ENCODE measurements at regions not wholly inside any gene's neighbourhood (a gene's known extent, or its start where the extent isn't known, plus 50 kb on each side); places are given as distances from the start of the nearest gene placed in this dataset.

DNA sequence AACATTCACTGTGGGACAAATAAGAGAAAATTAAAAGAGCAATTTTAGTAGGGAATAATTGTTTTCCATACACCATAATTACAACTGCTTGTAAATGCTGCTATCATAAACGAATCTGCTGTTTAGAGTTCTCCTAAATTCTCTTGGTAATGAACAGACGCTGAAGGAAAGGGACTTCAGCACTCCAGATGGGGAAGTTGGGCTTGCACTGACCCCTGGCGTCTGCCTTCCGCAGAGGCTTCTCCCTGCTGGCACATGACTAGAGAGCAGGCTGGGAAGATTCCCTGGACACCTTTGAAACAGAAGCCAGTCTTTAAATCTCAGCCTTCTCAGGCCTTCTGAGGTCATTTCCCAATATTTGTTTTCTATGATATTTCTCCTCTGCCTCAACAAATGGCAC lies 84.1 kb downstream of the NXPE2 start:
- DNase-seq (ENCODE audit: low spot score): peak; percentile 43
- Histone ChIP-seq H3K27me3 (ENCODE audit: control insufficient read depth in 4 of 4, insufficient read depth in 4 of 4, low read length in 3 of 4) (no peaks in the 10 kb centered on the region), H3K9me3 (ENCODE audit: control insufficient read depth in 4 of 4, low read length in 3 of 4) (peaks cover 0 to 2% (median 0%) of the 10 kb centered on the region in 4 donors), H3K4me1 (ENCODE audit: control insufficient read depth in 4 of 4, insufficient read depth in 4 of 4, low read length in 3 of 4) (no peaks in the 10 kb centered on the region), H3K4me3 (ENCODE audit: low read depth in 1 of 3, low read length in 3 of 3) (no peak overlapping the region), H3K27ac (ENCODE audit: low read depth in 1 of 2, low read length in 2 of 2) (no peak overlapping the region), H3K9ac (ENCODE audit: low read depth in 1 of 2, low read length in 2 of 2) (no peak overlapping the region), H3K36me3 (ENCODE audit: control insufficient read depth in 4 of 4, insufficient read depth in 3 of 4, low read depth in 1 of 4, low read length in 3 of 4) (no peaks in the 10 kb centered on the region)
- 3% methylated on average over 4 of the region's 4 CpGs for WGBS
- TF ChIP-seq, protein P1, sequence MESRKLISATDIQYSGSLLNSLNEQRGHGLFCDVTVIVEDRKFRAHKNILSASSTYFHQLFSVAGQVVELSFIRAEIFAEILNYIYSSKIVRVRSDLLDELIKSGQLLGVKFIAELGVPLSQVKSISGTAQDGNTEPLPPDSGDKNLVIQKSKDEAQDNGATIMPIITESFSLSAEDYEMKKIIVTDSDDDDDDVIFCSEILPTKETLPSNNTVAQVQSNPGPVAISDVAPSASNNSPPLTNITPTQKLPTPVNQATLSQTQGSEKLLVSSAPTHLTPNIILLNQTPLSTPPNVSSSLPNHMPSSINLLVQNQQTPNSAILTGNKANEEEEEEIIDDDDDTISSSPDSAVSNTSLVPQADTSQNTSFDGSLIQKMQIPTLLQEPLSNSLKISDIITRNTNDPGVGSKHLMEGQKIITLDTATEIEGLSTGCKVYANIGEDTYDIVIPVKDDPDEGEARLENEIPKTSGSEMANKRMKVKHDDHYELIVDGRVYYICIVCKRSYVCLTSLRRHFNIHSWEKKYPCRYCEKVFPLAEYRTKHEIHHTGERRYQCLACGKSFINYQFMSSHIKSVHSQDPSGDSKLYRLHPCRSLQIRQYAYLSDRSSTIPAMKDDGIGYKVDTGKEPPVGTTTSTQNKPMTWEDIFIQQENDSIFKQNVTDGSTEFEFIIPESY (IDR thresholded peaks at IDR 0.05): no peak
- TF ChIP-seq NR2F2 (IDR thresholded peaks at IDR 0.05) (no peak), FOXA1 (IDR thresholded peaks at IDR 0.05) (no peak), HNF4G (IDR thresholded peaks at IDR 0.05) (no peak), GABPA (IDR thresholded peaks at IDR 0.05 in 1 of 2, conservative IDR thresholded peaks at IDR 0.05 in 1 of 2) (no peak), RXRA (IDR thresholded peaks at IDR 0.05) (no peak), FOXA2 (IDR thresholded peaks at IDR 0.05) (no peak), YY1 (IDR thresholded peaks at IDR 0.05) (no peak), JUND (IDR thresholded peaks at IDR 0.05) (no peak), RAD21 (IDR thresholded peaks at IDR 0.05) (peak; percentile 81 to 84)
- TF ChIP-seq, protein P2, sequence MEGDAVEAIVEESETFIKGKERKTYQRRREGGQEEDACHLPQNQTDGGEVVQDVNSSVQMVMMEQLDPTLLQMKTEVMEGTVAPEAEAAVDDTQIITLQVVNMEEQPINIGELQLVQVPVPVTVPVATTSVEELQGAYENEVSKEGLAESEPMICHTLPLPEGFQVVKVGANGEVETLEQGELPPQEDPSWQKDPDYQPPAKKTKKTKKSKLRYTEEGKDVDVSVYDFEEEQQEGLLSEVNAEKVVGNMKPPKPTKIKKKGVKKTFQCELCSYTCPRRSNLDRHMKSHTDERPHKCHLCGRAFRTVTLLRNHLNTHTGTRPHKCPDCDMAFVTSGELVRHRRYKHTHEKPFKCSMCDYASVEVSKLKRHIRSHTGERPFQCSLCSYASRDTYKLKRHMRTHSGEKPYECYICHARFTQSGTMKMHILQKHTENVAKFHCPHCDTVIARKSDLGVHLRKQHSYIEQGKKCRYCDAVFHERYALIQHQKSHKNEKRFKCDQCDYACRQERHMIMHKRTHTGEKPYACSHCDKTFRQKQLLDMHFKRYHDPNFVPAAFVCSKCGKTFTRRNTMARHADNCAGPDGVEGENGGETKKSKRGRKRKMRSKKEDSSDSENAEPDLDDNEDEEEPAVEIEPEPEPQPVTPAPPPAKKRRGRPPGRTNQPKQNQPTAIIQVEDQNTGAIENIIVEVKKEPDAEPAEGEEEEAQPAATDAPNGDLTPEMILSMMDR (IDR thresholded peaks at IDR 0.05; ENCODE audit: low read depth, low read length, missing input control): peak; percentile 63
- TF ChIP-seq, protein P3, sequence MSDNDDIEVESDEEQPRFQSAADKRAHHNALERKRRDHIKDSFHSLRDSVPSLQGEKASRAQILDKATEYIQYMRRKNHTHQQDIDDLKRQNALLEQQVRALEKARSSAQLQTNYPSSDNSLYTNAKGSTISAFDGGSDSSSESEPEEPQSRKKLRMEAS (IDR thresholded peaks at IDR 0.05): no peak
- TF ChIP-seq, protein P4, sequence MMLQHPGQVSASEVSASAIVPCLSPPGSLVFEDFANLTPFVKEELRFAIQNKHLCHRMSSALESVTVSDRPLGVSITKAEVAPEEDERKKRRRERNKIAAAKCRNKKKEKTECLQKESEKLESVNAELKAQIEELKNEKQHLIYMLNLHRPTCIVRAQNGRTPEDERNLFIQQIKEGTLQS (IDR thresholded peaks at IDR 0.05): no peak
- TF ChIP-seq, protein P5, sequence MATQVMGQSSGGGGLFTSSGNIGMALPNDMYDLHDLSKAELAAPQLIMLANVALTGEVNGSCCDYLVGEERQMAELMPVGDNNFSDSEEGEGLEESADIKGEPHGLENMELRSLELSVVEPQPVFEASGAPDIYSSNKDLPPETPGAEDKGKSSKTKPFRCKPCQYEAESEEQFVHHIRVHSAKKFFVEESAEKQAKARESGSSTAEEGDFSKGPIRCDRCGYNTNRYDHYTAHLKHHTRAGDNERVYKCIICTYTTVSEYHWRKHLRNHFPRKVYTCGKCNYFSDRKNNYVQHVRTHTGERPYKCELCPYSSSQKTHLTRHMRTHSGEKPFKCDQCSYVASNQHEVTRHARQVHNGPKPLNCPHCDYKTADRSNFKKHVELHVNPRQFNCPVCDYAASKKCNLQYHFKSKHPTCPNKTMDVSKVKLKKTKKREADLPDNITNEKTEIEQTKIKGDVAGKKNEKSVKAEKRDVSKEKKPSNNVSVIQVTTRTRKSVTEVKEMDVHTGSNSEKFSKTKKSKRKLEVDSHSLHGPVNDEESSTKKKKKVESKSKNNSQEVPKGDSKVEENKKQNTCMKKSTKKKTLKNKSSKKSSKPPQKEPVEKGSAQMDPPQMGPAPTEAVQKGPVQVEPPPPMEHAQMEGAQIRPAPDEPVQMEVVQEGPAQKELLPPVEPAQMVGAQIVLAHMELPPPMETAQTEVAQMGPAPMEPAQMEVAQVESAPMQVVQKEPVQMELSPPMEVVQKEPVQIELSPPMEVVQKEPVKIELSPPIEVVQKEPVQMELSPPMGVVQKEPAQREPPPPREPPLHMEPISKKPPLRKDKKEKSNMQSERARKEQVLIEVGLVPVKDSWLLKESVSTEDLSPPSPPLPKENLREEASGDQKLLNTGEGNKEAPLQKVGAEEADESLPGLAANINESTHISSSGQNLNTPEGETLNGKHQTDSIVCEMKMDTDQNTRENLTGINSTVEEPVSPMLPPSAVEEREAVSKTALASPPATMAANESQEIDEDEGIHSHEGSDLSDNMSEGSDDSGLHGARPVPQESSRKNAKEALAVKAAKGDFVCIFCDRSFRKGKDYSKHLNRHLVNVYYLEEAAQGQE (IDR thresholded peaks at IDR 0.05): no peak

DNA sequence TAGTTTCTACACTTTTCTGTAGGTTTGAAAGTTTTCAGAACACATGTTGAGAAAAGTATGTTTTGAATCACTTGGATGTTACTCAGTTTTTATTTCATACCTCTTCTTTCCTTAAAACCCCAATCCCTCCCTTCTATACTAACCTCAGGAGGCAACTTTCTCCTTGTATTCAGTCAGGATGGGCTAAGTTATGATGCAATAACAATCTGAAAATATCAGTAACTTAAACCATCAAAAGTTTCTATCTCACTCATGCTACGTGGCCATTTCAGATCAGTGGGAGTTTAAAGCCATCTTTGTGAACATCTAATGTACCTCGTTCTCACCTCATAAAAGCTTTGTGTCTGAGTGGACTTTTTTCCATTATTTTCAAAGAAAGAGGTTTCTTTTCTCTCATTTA lies 86.2 kb downstream of the NXPE2 start:
- Histone ChIP-seq H3K9ac (ENCODE audit: low read depth in 1 of 2, low read length in 2 of 2) (no peak overlapping the region), H3K9me3 (ENCODE audit: control insufficient read depth in 4 of 4, low read length in 3 of 4) (peaks cover 0 to 2% (median 0%) of the 10 kb centered on the region in 4 donors), H3K27ac (ENCODE audit: low read depth in 1 of 2, low read length in 2 of 2) (no peak overlapping the region), H3K4me3 (ENCODE audit: low read depth in 1 of 3, low read length in 3 of 3) (no peak overlapping the region), H3K27me3 (ENCODE audit: control insufficient read depth in 4 of 4, insufficient read depth in 4 of 4, low read length in 3 of 4) (no peaks in the 10 kb centered on the region), H3K4me1 (ENCODE audit: control insufficient read depth in 4 of 4, insufficient read depth in 4 of 4, low read length in 3 of 4) (no peaks in the 10 kb centered on the region), H3K36me3 (ENCODE audit: control insufficient read depth in 4 of 4, insufficient read depth in 3 of 4, low read depth in 1 of 4, low read length in 3 of 4) (no peaks in the 10 kb centered on the region)
- no peak for DNase-seq (ENCODE audit: low spot score)
- WGBS: 63% methylated on average over 2 of the region's 2 CpGs
- no peak for TF ChIP-seq FOXA1 (IDR thresholded peaks at IDR 0.05)
- no peak for TF ChIP-seq NR2F2 (IDR thresholded peaks at IDR 0.05)
- TF ChIP-seq EGR1 (IDR thresholded peaks at IDR 0.05; ENCODE audit: low read depth in 2 of 2): no peak
- TF ChIP-seq, protein P1 (IDR thresholded peaks at IDR 0.05): no peak
- TF ChIP-seq, protein P4 (IDR thresholded peaks at IDR 0.05): no peak
